Astrocyte of the cerebellum (primary cell): ENCODE measurements at regions not wholly inside any gene's neighbourhood (a gene's known extent, or its start where the extent isn't known, plus 50 kb on each side); places are given as distances from the start of the nearest gene placed in this dataset.
A peak's percentile ranks its signal among the peaks of the same experiment; 100 is the strongest.

ENCODE experiments used
- DNase-seq: peaks from one replicate; pipeline ENCODE4 v3.0.0-alpha.2; 2011; ENCODE audit warnings: low read depth
- H3K4me3 ChIP-seq: 2 replicates; pipeline ENCODE4 v1.5.1; 2011; ENCODE audit warnings: mild to moderate bottlenecking, low read depth, low read length, moderate library complexity
- in situ Hi-C: cut with HindIII; loops from 2 replicates; pipeline ENCODE4 v1.10.0; 2017; ENCODE audit warnings: low sequenced_read_pairs
- TF ChIP-seq, protein P1 (sequence below): IDR thresholded peaks from 2 replicates; pipeline ENCODE4 v1.5.1; 2012; ENCODE audit warnings: low read length, low read depth, moderate library complexity, mild to moderate bottlenecking; ENCODE audit errors: missing control alignments

DNA sequence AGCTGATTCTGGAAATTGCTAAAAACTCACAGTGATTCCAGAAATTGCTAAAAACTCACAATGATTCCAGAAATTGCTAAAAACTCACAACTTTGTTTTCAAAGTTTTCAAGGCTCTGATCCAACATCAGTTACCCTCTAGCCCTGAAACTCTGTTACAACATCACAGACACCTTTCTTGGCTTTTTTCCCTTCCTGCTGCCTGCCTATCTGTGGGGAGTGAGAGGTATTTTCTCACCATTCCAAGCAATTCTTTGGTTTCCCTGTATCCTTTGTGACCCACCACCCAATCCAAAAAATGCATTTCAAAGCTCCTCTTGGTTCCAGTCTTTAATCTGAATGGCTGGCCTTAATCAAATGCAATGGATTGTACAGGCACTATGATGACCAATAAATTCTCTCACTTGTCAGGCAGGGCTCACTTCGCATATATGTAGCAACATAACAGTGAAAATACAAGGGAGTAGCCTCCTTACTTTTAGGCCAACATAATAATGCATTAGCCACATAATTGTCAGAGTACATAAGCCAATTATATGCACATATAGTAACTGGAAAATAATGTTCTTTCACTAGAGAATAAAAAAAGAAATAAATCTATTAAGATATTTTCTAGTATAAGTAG, 1139.0 kb downstream of the ROBO2 start:
- TF ChIP-seq, protein P1, sequence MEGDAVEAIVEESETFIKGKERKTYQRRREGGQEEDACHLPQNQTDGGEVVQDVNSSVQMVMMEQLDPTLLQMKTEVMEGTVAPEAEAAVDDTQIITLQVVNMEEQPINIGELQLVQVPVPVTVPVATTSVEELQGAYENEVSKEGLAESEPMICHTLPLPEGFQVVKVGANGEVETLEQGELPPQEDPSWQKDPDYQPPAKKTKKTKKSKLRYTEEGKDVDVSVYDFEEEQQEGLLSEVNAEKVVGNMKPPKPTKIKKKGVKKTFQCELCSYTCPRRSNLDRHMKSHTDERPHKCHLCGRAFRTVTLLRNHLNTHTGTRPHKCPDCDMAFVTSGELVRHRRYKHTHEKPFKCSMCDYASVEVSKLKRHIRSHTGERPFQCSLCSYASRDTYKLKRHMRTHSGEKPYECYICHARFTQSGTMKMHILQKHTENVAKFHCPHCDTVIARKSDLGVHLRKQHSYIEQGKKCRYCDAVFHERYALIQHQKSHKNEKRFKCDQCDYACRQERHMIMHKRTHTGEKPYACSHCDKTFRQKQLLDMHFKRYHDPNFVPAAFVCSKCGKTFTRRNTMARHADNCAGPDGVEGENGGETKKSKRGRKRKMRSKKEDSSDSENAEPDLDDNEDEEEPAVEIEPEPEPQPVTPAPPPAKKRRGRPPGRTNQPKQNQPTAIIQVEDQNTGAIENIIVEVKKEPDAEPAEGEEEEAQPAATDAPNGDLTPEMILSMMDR = no peak
- DNase-seq = no peak
- no peak overlapping the region for H3K4me3 ChIP-seq
- in situ Hi-C loops = no loop called here

DNA sequence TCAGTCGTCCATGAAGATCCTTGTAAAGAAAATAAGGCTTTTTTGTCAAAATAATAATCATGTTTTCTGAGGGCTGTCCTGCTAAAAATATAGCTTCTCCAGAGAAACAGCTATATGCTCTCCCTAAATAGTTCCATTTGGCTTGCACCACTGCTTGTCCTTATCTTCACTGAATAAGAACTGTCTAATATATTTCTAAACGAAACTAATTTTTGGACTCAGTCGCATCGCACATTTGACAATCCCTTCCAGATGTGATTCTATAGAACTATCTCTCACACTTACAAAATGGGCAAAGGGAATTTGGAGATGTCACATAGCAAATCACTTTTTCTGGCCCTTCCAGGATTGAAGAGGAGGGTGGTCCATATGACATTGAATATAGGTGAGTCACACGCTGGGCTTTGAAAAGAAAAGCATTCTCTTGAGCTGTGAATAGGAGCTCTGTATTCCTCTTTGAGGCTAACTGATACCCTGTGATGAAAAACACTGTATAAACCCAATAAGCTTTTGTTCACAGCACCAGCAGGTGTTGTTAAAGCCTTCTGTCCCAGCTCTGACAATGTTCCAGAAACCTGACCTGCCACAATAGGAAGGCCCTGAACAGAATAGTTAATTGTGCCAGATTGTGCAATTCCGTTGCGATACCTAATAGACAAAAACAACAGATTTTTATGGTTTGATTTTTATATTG, 1144.2 kb downstream of the ROBO2 start:
- no peak for DNase-seq
- in situ Hi-C loops = no loop called here
- no peak overlapping the region for H3K4me3 ChIP-seq
- TF ChIP-seq, protein P1 = no peak

DNA sequence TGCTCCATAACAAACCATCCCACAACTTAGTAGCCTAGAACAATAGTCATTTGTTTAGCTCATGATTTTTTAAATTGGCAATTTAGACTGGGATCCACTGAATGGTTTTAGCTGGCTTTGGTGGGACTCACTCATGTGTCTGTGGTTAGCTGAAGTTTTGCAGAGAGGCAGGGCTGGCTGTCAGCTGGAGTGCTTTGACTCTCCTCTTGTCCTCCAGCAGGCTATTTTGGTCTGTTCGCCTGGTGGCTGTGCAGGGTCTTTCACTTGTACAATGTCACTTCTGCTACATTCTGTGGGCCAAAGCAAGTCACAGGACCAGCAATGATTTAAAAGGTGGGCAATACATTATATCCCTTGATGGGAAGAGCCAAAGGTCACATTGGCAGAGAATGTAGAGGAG, 1146.5 kb downstream of the ROBO2 start:
- in situ Hi-C loops = no loop called here

DNA sequence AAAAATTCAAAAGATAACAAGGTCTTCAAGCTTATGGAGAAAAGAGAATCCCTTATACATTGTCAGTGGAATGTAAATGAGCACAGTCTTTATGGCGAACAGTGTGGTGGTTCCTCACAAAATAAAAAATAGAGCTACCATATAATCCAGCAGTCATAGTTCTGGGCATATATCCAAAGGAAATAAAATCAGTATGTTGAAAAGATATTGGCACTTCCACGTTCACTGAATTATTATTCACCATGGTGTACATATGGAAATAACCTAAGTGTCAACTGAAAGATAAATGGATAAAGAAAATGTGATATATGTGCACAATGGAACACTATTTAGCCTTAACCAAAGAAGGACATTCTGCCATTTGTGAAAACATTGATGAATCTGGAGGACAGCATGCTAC, 1161.2 kb downstream of the ROBO2 start:
- DNase-seq = no peak
- H3K4me3 ChIP-seq = no peak overlapping the region
- in situ Hi-C loops = loop anchor here (25.0 kb wide), 1 partner anchor 1189 kb away; no protein-coding TSS in a partner anchor
- TF ChIP-seq, protein P1 = no peak

More for the DNA sequence above, 1146.5 kb downstream of the ROBO2 start:
- H3K4me3 ChIP-seq = no peak overlapping the region
- no peak for DNase-seq
- TF ChIP-seq, protein P1 = no peak

DNA sequence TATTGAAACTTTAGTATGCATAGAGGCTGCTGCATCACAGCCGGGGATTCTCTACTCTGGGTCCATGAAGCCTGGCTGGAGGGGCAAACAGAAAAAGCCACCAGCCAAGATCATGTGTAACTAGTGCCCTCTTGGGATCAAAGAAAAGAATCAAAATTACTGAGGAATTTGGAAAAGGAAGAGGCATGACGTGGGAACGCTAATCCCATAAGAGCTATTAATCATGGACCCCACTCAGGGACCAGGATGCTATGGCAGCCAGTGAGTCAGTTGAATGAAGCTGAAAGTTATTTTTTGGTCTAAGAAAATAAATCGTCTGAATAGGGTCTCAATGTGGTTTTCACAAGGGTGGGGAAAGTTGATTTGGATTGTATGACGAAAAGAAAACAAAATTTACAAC, 1165.1 kb downstream of the ROBO2 start:
- in situ Hi-C loops = loop anchor here (25.0 kb wide), 1 partner anchor 1193 kb away; no protein-coding TSS in a partner anchor
- no peak overlapping the region for H3K4me3 ChIP-seq

DNA sequence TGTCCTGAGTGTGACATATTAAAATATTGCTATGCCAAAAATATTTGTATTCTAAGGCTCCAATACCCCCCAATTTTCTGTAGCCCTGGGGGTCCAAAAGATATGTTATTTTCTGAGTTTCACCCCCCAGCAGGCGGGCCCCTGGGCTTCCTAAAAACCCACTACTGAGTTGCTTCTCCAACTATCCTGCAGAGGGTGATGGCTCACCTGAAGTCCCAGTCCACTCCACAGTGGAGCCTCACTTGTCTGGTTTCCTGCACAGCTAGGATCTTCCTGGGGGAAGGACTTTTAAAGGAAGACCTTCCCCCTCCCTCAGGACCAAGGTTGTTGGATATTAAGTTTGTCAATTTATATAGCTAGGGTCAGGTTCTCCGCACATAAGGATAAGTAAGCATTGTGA, 1181.4 kb downstream of the ROBO2 start:
- no peak for DNase-seq
- no peak overlapping the region for H3K4me3 ChIP-seq
- TF ChIP-seq, protein P1 = no peak
- in situ Hi-C loops = loop anchor here (25.0 kb wide), 1 partner anchor 1209 kb away; no protein-coding TSS in a partner anchor

More for the DNA sequence above, 1165.1 kb downstream of the ROBO2 start:
- TF ChIP-seq, protein P1 = peak; percentile 30
- peak; percentile 79 for DNase-seq
